HG03196 (cell line): ENCODE measurements at regions not wholly inside any gene's neighbourhood (a gene's known extent, or its start where the extent isn't known, plus 50 kb on each side); places are given as distances from the start of the nearest gene placed in this dataset.
"Not testable (repeated sequence)": the region's sequence is repeated elsewhere in the genome, so short reads cannot be mapped to it uniquely, and the experiment has no call there.

Experiments
- ATAC-seq: cut with Tn5 transposase; IDR thresholded peaks from one replicate; pipeline ENCODE4 v1.9.1; 2021; ENCODE audit not compliant: unreplicated experiment

DNA sequence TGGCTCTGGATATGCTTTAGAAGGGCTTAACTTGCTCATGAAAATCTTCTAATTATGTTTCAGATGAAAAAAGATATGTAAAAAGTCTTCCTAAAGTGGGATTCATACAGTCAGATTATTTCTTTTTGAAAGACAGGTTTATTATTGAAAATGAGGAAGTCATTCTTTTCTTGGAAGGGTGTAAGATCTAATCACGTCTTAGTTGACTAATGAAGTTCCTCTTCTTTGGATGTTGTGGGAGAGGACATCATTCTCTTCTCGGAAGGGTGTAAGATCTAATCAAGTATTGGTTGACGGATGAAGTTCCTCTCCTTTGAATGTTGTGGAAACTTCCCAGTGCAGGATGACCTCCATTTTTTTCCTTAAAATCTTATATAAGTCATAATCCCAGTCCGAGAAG is 74.9 kb downstream of the ALG10 start:
- no peak for ATAC-seq

DNA sequence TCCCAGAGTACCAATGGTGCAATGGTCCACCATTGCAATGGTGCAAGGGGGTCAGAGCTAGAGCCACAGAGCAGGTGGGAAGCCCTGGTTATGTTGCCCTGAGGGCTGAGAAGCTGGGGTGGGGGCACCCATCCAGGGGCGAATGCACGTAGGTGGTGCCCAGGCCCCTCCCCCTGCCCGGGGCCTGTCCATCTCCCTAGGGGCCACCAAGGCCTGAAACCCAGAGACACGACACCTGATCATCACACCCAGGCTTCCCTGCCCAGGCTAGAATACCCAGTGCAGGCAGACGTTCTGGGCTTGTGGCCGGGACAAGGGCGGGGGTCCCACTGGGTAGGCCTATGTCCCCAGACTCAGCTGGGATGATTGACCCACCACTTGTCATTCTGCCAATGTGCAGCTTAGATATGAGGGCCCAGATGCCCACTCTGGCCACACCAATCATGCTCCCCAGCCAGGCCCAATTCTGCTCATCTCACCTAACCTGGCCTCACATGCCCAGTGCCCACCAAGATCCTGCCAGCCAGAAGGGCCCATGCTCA is 83.2 kb downstream of the ALG10 start:
- no peak for ATAC-seq

DNA sequence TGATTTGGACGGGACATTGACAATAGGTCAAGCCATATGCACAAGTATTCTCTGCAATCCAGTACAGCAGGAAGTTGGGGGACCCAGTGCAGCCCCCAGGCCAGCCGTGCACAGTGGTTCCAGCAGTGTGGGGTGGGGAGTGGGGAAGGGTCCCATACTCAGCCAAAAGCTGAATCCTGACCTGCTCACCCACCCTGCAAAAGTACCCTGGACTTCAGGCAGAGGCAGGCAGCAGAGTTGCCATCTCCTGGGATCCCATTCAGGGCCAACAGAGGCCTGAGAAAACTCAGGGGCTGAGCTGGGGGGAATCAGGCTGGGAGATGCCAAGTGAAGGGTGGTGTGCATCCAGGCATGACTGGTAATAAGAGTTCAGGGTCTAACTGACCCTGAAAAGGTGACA is 83.9 kb downstream of the ALG10 start:
- no peak for ATAC-seq

DNA sequence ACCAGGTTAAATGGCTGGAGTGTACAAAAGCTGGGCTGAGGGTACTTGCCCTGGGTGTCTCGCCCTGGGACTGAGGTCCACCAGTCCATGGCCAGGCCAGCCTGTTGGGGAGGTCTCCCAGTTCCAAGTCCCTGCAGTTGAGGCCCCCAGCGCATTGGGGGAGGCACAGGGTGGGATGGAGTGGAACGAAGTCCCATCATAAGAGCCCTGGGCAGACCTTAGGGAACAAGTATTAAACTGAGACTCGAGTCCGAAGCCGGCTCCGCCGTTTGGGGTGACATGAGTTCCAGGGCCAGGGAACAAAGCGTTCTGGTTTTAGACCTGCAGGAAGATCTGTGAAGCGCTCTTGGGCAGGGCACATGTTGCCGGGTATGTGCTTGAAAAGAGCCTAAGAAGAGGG is 84.7 kb downstream of the ALG10 start:
- ATAC-seq: no peak

DNA sequence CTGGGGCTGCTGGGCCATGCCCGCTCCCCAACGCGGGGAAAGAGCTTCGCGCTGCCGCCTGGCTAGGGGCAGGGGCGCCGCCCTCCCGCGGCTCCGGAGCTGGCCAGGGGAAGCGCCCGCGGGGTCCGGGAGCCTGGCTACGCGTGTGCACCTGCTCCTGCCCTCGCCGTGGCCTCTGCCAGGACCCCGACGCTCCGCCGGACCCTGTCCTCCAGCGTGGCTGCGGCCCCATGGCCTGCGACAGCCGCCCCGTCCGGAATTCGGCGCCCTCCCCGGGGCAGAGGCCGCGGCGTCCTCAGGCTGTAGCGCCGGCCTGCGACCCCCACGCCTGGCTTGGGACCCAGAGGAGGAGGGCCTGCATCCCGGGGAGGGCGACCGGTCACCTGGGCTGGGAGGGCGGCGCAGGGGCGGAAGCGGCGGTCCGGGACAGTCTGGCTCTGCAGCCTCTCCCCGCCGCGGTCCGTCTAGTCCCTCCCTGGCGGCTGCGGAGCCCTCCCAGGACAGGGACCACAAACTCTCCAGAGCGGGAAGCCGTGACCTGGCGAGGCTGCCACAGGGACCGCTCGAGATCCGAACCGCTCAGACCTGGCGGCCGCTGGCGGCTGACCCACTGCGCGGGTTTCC is 85.6 kb downstream of the ALG10 start:
- ATAC-seq: no peak

DNA sequence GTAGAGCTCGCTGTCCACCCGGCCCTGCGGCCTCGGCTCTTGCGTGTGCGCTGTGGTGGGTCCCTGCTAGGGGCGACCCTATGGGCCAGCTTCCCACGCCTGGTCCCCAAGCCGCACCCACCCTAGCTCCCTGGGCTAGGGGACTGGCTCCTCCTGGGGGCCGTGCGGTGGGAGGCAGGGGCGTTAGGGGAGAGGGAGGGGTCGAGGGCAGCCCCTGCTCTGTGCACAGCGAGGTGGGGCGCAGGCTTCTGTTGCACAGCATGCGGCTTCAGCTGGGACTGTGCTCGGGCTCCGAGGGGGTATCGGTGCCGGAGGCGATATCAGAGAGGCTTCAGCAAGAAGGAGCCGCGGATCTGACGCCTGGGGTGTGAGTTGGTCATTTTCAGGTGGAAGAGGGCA is 86.1 kb downstream of the ALG10 start:
- ATAC-seq: no peak

DNA sequence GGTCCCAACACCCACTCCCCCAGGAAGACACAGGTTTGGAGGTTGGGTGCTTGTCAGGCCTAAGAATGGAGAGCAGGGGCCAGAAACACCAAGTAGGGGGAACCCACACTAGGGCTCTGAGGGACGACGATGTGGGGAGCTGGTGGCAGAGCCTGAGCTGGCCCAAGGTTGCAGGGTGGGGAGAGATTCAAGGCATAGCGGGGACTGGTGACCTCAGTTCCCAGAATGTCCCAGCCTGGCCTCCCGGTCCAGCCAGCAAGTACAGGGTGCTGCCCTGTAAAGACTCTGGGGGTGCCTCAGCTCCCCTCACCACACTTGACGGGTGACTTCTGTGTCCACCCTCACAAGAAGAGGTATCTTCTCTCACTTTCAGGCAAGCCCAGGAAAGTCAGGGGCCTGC is 86.7 kb downstream of the ALG10 start:
- ATAC-seq: no peak

DNA sequence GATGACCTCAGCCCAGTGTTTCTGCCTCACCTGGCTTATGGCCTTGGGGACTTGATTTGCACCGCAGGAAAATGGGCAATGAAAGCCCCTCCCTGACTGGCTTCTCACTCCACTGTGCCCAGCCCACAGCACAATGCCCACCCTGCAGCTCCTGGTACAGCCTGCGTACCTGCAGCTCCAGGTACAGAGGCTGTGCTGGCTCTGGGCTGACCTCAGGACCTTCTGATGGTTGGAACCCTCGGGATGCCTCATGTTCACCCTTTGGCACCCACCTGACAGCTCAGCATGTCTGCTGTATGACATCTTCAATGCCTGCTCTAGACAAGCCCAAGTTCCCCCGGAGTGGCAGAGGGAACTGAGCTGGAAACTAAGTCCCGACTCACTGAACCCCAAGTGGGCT is 87.1 kb downstream of the ALG10 start:
- no peak for ATAC-seq

DNA sequence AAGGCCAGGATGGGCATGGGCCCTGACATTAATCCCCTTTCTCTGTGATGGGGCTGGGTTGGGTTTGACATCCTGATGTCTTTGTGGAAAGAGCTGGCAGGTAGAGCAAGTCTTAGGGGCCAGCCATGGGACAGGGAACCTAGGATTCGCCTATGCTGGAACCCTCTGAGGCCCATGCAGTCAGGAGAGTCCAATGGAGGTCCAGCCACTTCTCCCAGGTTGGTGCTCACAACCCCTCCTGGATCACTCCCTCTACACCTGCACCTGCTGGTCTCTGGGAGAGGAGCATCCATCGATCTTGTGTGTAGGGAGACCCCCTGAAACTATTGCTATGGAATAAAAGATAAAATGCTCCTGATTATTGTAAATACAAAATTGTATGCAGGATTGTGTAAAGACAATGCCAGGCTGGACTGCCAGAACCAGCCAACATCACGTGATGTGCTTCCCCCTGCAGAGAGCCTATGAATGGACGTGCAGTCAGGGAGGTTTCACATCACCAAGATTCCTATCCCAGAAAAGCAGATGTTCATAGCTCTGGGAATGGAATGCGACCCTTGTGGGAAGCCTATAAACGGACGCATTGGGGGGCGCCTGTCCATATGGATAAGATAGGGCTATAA is 87.7 kb downstream of the ALG10 start:
- ATAC-seq: not testable (repeated sequence)

DNA sequence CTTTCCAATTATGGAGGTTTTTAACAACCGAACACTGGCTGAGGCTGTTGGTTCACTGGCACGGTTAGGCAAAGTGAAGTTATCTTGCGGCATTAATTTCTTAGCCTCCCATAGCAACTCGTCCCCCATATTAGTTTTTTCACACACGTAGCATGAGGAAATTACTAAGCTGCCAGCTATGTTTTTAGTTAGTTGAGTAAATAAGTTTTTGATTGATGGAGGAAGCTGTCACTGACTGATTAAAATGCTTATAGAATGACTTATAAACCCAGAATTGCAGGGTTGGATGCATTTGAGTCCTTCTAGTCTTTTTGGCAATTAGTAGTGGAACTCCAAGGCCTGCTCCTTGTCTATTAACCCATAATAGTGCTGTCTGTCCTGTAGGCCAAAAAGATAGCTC is 97.1 kb downstream of the ALG10 start:
- ATAC-seq: no peak

DNA sequence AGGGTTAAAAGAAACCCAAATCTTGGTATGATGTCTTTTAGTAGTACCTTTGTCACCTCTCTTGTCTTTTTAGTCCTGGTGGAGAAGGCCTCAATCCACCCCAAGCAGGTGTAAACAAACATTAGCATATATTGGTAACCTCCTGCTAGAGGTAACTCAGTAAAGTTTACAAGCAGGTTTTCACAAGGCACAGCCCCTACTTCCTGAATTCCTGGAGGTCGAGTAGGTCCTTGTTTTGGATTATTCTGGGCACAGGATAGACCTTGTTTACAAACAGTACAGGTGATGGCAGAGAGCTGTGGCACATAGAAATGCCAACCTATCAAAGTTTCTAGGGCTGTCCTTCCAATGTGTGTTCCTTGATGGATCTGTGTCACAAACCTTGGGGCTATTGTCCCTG is 99.1 kb downstream of the ALG10 start:
- no peak for ATAC-seq

DNA sequence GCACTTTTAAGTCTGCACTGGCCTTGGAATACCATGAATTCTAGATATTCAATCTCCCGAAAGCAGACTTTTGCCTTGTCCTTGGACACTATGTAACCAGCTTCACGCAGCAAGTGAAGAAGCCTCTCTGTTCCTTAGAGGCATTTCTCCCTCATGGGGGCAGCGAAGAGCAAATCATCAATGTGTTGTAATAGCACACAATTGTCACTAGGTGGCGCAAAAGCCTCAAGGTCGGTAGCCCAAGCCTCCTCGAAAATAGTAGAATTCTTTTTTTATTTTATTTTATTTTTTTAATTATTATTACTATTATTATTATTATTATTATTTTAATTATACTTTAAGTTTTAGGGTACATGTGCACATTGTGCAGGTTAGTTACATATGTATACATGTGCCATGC is 100.8 kb downstream of the ALG10 start:
- peak; percentile 70 for ATAC-seq

DNA sequence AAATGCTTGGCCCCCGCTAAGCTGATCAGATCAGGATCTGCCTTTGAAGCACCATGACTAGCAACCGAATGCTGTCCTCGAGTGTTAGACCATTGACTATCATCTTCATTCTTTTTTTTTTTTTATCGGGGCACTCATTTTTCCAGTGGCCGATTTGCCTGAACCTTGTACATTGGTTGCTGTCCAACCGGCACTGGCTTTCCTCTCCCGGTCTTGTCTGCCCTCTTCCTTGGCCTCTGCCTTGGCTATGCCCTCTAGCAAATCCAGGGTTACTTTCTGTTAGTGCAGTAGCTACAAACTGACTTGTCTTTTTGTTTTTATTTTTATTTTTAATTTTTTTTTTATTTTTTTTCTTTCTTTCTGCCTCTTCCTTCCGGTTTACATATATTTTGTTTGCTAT is 102.3 kb downstream of the ALG10 start:
- no peak for ATAC-seq

DNA sequence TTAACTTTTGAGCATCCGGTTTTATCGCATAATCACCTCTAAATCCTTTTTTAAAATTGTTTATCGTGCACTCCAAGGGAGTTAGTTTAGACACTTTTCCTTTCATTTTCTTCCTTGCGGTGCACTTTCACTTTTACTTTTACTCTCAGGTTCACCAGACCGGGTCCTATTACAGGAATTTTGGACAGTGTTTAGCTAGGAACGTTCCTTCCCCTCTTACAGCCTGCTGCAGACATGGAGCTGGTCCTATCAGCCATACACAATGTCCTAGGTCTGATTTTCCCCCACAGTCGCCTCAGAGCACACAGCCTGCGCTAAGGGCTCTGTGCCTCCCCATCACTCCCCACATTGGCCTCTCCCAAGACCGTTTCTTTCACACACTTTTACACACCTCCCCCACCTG is 103.9 kb downstream of the ALG10 start:
- ATAC-seq: no peak

DNA sequence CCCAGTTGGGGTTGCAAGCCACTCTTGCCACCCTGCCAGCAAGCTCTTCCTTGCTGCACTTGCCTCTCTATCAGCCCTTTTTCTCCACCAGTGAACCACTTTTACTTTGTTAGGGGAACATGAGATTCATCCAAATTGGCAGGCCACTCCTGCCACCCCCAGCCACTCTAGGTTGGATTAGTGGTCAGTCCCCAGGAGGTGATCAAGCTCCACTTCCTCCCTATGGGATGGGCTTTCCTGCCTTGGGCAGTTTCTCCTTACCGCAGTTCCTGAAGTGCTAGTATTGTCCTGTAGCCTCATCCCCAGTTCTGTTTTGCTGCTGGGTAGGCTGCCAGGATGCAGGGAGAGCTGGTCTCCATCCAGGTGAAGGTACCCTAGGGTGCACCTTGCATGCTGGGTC is 104.5 kb downstream of the ALG10 start:
- ATAC-seq: no peak

DNA sequence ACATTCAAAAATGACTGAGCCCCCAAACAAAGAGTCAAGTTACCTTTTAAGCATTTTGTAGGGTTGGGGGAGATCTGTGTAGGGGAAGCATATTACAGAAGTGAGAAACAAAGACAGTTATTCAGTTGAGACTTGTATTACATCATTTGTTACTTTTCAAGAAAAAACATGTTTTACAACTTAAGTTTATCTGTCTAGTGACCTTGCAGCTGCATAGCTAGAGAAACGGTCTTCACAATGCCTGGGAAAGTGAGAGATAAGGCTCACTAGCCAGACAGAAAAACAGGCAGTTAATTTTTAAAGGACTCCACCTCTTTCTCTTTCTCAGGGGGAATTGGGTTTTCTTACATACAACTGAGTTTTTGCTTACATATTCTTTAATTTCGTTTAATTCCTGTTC is 105.1 kb downstream of the ALG10 start:
- not testable (repeated sequence) for ATAC-seq

DNA sequence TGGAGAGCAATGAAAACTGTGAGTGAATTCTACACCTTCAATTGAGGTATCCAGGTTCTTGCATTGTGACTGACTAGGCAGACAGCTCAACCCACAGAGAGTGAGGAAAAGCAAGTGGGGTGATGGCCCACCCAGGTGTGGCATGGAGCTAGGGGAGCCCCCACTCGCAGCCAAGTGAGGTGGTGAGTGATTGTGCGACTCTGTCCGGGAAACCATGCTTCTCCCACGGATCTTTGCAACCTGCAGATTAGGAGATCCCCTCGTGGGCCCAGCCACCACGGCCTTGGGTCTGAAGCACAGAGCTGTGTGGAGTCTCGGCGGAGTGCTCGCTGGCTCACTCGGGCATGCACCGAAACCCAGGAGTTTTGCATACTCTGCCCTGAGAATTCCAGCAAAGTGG is 120.1 kb downstream of the ALG10 start:
- ATAC-seq: no peak

DNA sequence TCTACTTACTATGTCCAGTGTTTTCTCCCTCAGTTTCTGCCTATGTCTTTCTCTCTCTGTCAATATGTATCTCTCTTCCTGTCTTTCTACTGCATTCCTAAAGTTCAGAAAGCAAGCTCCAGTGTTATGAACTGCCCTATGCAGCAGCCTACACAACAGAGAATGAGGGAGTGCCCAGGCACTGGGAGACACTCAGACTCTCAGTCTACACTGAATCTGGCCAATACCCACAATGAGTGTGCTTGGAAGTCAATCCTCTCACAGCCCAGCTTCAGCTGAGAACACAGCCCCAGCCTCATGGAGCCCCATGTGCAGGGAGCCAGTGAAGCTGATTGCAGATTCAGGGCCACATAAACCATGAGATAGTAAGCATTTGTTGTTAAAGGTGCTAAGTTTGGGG is 128.7 kb downstream of the ALG10 start:
- ATAC-seq: no peak

DNA sequence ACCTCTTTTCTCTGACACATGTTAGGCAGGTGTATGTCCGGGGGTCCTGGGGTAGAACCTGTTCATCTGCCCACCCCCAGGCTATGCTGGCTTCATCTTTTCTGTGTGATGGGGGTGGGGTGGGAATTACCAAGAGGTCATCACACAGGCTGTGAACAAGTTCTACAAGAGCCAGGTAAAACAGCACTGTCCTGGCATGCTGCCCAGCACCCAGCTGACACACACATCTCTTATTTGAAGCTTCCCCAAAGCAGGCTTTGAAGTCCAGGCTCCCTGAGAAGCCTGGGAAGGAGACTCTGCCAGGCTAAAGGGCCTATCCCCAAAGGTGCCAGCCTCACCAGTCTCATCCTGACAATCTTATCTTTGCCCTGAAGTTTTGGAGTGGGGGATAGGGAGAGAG is 141.1 kb downstream of the ALG10 start:
- no peak for ATAC-seq

DNA sequence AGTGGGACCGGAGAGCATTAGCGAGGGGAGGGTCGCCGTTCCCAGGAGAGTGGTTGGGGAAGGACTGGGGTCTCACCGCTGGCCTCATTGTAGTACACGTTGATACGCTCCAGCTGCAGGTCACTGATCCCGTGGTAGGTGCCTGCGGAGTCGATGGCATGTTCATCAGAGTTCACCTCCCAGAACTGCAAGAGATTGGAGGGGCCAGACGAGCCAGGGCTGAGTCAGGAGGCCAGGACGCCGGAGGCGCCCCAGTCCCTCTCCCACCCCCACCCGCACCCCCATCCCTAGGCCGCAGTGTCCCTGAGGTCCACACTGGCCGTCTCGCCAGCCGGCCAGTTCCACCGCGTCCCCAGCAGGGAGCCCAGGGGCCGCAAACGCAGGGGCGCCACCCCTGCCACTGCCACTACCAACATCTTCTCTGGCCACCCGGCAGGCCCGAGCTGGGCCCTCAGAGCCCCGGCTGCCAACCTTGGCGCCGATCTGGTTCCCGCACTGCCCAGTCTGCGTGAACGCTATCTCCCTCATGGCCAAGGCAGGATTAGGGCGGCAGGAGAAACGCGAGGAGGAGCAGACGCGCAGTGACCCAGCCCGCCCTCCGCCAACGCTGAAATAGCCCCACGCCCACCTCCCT is 144.2 kb downstream of the ALG10 start:
- ATAC-seq: no peak

DNA sequence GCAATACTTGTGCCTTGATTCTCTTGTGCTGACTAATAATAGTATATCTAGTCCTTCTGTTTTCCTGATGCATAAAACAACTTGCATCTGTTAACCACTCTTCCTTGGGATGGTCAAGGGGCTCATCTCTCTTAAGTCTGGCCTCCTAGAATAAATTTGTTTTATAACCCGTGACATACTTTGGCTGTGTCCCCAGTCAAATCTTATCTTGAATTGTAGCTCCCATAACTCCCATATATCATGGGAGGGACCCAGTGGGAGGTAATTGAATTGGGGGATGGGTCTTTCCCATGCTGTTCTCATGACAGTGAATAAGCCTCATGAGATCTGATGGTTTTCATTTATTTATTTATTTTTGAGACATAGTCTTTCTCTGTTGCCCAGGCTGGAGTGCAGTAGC is 146.2 kb downstream of the ALG10 start:
- ATAC-seq: not testable (repeated sequence)

DNA sequence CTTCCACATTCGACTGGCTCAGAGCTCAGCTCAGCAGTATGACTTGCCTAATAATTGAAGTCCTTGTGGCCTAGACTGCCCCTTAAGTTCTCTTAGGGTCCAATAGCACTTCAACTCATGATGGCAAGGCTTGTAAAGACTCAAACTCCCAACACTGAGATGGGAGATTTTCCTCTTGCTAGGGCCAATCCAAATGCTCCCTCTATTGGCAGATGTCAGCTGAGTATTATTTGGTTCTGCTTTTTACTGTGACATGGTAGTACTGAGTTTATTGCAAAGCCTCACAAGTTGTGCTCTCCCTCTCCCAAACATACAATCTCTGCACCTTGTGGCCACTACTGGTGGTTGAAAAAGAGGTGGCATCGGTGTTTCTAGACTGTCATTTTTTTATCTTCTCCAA is 164.2 kb downstream of the ALG10 start:
- no peak for ATAC-seq

DNA sequence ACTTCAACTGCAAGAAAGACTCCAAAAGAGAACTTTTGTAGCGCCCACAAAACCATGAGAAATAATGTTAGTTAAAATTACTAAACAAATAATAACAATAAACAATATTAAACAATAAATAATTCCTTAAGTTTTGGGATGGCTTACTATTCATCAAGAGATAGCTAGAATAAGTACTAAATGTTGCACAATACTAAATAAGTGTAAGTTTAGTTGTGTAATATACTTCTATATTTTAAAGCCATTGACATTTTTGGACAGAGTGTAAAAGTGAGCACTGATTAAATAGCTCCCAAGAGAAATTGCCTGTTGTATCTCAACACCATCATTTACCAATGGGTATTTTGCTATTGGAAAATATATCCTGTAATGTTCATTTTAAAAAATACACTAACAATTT is 166.7 kb downstream of the ALG10 start:
- ATAC-seq: no peak
